GM19455 (cell line): ENCODE measurements at regions not wholly inside any gene's neighbourhood (a gene's known extent, or its start where the extent isn't known, plus 50 kb on each side); places are given as distances from the start of the nearest gene placed in this dataset.
"Not testable (repeated sequence)": the region's sequence is repeated elsewhere in the genome, so short reads cannot be mapped to it uniquely, and the experiment has no call there.

Experiments used
- ATAC-seq: cut with Tn5 transposase; IDR thresholded peaks from one replicate; pipeline ENCODE4 v1.9.1; 2021; ENCODE audit not compliant: unreplicated experiment

- ATAC-seq, result no peak
Measured at GRCh38 chr5:18496041-18496440, 861.8 kb downstream of the TAF11L14 start.

- no peak for ATAC-seq
Measured at GRCh38 chr5:18497089-18497488, 862.8 kb downstream of the TAF11L14 start.

GRCh38 chr5:18503797-18504328 is 869.6 kb downstream of the TAF11L14 start:
- ATAC-seq, result no peak

- ATAC-seq, result no peak
Measured at GRCh38 chr5:18507114-18507513, 872.9 kb downstream of the TAF11L14 start.

GRCh38 chr5:18517641-18518380 is 883.6 kb downstream of the TAF11L14 start:
- no peak for ATAC-seq

GRCh38 chr5:18523380-18523779 is 889.1 kb downstream of the TAF11L14 start:
- no peak for ATAC-seq

GRCh38 chr5:18526792-18527405 is 892.6 kb downstream of the TAF11L14 start:
- ATAC-seq, result no peak

- no peak for ATAC-seq
Measured at GRCh38 chr5:18533137-18533536, 898.9 kb downstream of the TAF11L14 start.

- no peak for ATAC-seq
Measured at GRCh38 chr5:18534119-18534518, 899.9 kb downstream of the TAF11L14 start.

GRCh38 chr5:18535753-18536152 is 901.5 kb downstream of the TAF11L14 start:
- ATAC-seq, result not testable (repeated sequence)

GRCh38 chr5:18544421-18544820 is 910.2 kb downstream of the TAF11L14 start:
- no peak for ATAC-seq

- ATAC-seq, result no peak
Measured at GRCh38 chr5:18546591-18546990, 912.3 kb downstream of the TAF11L14 start.

- ATAC-seq, result no peak
Measured at GRCh38 chr5:18551716-18552115, 917.5 kb downstream of the TAF11L14 start.

GRCh38 chr5:18553269-18553668 is 919.0 kb downstream of the TAF11L14 start:
- no peak for ATAC-seq

- ATAC-seq, result no peak
Measured at GRCh38 chr5:18560602-18561001, 926.3 kb downstream of the TAF11L14 start.

- ATAC-seq, result no peak
Measured at GRCh38 chr5:18563853-18564252, 929.6 kb downstream of the TAF11L14 start.

- no peak for ATAC-seq
Measured at GRCh38 chr5:18566671-18567070, 932.4 kb downstream of the TAF11L14 start.

- no peak for ATAC-seq
Measured at GRCh38 chr5:18576586-18576985, 942.3 kb downstream of the TAF11L14 start.

- ATAC-seq, result no peak
Measured at GRCh38 chr5:18601185-18601584, 966.9 kb downstream of the TAF11L14 start.

- ATAC-seq, result no peak
Measured at GRCh38 chr5:18602402-18602801, 968.1 kb downstream of the TAF11L14 start.

- no peak for ATAC-seq
Measured at GRCh38 chr5:18605186-18605585, 970.9 kb downstream of the TAF11L14 start.

GRCh38 chr5:18607570-18607969 is 973.3 kb downstream of the TAF11L14 start:
- no peak for ATAC-seq
